Stimulated activated naive CD8-positive, alpha-beta T cell treated with anti-CD3 and anti-CD28 coated beads, Interleukin-15, Interleukin-2, amounts not matched to agents 100 ng/mL and 50 ng/mL, for 24 hours (primary cell): ENCODE measurements at regions not wholly inside any gene's neighbourhood (a gene's known extent, or its start where the extent isn't known, plus 50 kb on each side); places are given as distances from the start of the nearest gene placed in this dataset.

Source experiments
- H3K27ac Mint-ChIP-seq: one replicate; pipeline ENCODE4 v1.8.0; 2021; ENCODE audit warnings: mild to moderate bottlenecking, mixed read lengths
- H3K27me3 Mint-ChIP-seq: one replicate; pipeline ENCODE4 v1.8.0; 2021; ENCODE audit warnings: mixed read lengths
- H3K36me3 Mint-ChIP-seq: one replicate; pipeline ENCODE4 v1.8.0; 2021; ENCODE audit warnings: low read depth, mixed read lengths
- H3K4me1 Mint-ChIP-seq: one replicate; pipeline ENCODE4 v1.8.0; 2021; ENCODE audit warnings: low read depth, mixed read lengths
- H3K4me3 Mint-ChIP-seq: one replicate; pipeline ENCODE4 v1.8.0; 2021; ENCODE audit warnings: mild to moderate bottlenecking, mixed read lengths
- H3K9me3 Mint-ChIP-seq: one replicate; pipeline ENCODE4 v1.8.0; 2021; ENCODE audit warnings: mixed read lengths

DNA sequence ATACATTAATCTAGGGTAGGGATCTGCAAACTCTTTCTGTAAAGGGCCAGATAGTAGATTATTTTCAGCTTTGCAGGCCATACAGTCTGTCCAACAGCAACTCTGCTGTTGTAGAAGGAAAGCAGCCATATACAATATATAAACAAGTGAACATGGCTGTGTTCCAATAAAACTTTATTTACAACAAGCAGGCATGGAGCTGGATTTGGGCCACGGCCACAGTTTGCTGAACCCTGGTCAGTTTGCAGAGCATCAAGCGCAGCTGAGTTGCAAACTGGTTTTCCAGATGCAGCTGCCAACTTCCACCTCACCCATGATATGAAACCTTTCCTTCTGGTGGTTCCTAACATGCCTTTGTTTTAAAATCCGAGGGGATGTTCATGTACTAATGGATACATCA lies 310.4 kb upstream of the NFE2L3 start:
- no peaks in the 10 kb centered on the region for H3K9me3 Mint-ChIP-seq

DNA sequence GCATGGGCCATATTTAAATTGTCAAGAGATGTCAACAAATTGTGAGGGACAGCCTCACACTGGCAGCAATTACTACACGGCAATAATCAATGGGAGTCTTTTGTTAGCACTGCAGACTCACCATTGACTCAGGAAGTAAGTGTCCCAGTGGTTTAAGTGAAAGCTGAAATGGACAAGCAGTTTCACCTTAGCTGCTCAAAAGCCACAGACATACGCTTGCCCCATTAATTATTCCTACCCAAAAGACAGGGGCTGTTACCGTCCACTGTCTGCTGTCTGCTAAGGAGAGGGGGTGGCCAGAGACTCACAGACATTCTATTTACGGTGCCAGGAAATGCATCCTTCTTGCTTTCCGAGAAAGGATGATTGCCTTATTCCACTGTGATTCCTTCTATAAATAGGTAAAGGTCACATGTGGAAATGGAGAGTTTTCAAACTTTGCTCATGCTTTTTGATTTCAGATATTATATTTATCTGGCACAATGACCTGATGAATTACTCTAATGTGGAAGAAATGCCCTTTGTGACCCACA lies 309.7 kb upstream of the NFE2L3 start:
- Mint-ChIP-seq H3K27ac (no peak overlapping the region), H3K9me3 (no peaks in the 10 kb centered on the region), H3K4me3 (no peak overlapping the region), H3K36me3 (no peaks in the 10 kb centered on the region), H3K27me3 (peaks cover 51% of the 10 kb centered on the region), H3K4me1 (no peaks in the 10 kb centered on the region)

More for the DNA sequence above, 310.4 kb upstream of the NFE2L3 start:
- no peaks in the 10 kb centered on the region for H3K36me3 Mint-ChIP-seq
- no peak overlapping the region for H3K4me3 Mint-ChIP-seq
- no peaks in the 10 kb centered on the region for H3K4me1 Mint-ChIP-seq
- H3K27ac Mint-ChIP-seq = no peak overlapping the region
- H3K27me3 Mint-ChIP-seq = peaks cover 57% of the 10 kb centered on the region

DNA sequence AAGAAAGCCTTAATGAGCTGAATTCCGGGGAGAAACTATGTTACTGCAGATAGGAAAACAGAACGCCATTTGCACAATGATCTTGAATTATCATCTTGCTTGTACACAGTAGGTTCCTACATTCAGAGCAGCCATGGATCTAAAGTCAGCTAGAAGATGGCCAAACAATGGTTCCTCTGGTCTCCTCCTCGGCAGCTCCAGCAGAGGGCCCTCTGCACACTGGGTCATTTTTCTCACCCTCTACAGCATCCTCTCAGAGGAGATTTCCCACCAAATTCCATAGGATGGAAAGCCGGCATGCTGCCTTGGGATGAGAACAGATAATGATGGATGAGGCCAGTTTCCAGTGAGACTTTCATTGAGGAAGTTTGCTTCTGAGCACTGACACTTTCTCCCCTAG lies 308.5 kb upstream of the NFE2L3 start:
- H3K36me3 Mint-ChIP-seq = no peaks in the 10 kb centered on the region
- H3K9me3 Mint-ChIP-seq = no peaks in the 10 kb centered on the region
- peaks cover 54% of the 10 kb centered on the region for H3K27me3 Mint-ChIP-seq
- no peaks in the 10 kb centered on the region for H3K4me1 Mint-ChIP-seq
- no peak overlapping the region for H3K4me3 Mint-ChIP-seq
- no peak overlapping the region for H3K27ac Mint-ChIP-seq

DNA sequence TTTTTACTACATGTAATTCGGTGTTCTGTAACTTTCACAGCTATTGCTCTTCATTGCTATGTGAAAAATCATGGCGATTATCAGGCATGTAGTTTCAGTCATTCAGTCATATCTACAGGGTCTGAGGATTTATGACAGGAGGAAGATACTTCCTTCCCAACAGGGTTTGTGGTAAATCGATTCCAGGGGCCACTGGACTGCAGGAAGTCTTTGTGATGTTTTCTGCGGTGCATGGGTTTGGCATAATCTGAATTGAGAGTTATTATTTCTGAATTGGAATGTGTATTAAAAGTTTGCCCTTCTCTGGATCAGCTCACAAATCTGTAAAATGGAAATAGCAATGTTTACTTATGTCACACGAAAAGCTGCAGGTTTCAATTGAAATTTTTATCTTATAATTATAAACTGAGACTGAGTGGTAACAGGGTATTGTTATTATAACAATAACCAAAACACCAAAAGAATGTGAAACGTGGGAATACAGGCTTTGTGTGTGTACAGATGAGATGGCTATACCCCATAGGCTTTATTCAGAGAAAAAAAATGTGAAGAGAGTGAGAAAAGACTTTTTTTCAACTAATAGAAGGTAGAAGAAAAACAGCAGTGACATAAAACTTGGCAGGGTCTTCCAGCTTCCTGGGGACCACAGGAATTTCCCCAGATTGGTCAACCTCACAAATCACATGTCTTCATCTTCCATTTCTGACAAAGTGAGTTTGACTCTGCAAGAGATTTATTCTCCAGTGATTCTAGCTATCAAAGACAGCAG lies 307.7 kb upstream of the NFE2L3 start:
- H3K9me3 Mint-ChIP-seq = no peaks in the 10 kb centered on the region
- no peaks in the 10 kb centered on the region for H3K36me3 Mint-ChIP-seq
- H3K4me1 Mint-ChIP-seq = no peaks in the 10 kb centered on the region
- peaks cover 52% of the 10 kb centered on the region for H3K27me3 Mint-ChIP-seq
- no peak overlapping the region for H3K4me3 Mint-ChIP-seq
- H3K27ac Mint-ChIP-seq = no peak overlapping the region

DNA sequence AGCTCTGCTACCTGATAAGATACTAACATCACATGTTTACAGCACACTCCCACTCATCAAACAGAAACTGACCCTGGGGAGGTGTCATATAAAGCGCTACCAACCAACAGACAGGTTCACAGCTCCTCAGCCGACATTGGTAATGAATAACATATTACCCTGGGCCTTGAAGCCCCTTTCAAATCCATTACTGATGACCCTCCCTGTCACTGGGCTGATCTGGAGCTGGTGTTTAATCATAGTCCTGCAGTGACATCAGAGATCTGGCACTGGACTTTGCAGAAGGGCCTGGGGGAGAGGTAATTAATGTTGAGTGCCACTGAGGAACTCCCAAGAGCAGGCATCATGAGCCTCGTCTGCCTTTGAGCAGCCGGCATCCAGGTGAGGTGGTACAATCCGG lies 306.5 kb upstream of the NFE2L3 start:
- H3K27me3 Mint-ChIP-seq = peaks cover 62% of the 10 kb centered on the region
- H3K4me1 Mint-ChIP-seq = no peaks in the 10 kb centered on the region
- no peaks in the 10 kb centered on the region for H3K9me3 Mint-ChIP-seq
- H3K36me3 Mint-ChIP-seq = no peaks in the 10 kb centered on the region
- H3K27ac Mint-ChIP-seq = no peak overlapping the region
- H3K4me3 Mint-ChIP-seq = no peak overlapping the region

DNA sequence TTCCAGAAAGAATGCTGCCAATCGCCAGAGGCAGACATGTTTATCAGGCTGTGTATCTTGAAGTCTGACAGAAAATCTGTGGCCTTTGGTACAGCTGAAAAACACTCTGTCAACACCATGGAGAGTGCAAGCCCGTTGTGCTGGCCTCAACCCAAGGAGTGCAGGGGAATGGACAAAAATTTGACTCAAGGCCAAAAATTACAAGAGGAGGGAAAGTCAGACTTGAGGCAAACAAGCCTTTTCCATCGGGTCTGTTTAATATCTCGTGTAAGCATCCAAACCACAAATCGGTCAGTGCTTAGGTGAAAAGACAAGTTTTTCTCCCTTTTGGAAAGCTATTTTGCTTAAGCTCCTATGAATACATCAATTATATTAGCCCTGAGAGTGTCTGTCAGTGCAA lies 305.3 kb upstream of the NFE2L3 start:
- Mint-ChIP-seq H3K9me3 (no peaks in the 10 kb centered on the region), H3K27me3 (peaks cover 74% of the 10 kb centered on the region), H3K4me1 (peaks cover 4% of the 10 kb centered on the region), H3K4me3 (no peak overlapping the region), H3K36me3 (no peaks in the 10 kb centered on the region), H3K27ac (no peak overlapping the region)

DNA sequence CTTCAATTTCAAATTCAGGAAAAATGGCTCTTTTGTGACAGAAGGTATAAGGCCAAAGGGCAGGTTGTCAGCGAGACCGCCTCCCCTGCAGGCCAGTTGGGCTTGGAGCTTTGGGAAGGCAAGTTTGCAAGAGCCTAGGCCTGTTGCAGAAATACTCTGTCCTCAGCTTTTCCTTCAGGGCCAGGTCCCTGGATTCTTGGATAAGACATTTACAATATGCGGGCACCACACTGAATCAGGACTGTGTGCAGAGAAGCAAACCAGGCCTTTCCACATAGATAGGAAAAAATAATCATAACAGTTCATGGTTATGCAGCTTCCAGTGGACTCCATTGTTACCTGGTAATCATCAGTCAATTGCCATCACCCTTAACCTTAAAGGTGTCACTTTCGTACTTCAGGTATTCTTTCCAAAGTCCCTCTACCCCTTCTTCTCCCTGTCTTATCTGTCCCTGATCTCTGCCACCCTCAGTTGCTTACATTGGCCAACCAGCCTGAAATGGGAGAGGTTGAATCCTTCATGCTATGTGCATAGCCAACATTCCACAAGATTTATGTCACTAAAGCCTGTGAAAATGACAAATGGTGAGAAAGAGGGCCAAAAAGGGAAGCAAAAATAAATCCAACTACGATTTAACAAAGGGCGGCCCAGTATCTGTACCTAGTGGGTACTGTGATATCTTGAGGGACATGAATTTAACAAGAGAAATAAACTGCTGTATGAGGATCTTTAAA lies 304.5 kb upstream of the NFE2L3 start:
- no peaks in the 10 kb centered on the region for H3K36me3 Mint-ChIP-seq
- H3K4me3 Mint-ChIP-seq = no peak overlapping the region
- H3K4me1 Mint-ChIP-seq = peaks cover 7% of the 10 kb centered on the region
- peaks cover 77% of the 10 kb centered on the region for H3K27me3 Mint-ChIP-seq
- H3K27ac Mint-ChIP-seq = no peak overlapping the region
- no peaks in the 10 kb centered on the region for H3K9me3 Mint-ChIP-seq

DNA sequence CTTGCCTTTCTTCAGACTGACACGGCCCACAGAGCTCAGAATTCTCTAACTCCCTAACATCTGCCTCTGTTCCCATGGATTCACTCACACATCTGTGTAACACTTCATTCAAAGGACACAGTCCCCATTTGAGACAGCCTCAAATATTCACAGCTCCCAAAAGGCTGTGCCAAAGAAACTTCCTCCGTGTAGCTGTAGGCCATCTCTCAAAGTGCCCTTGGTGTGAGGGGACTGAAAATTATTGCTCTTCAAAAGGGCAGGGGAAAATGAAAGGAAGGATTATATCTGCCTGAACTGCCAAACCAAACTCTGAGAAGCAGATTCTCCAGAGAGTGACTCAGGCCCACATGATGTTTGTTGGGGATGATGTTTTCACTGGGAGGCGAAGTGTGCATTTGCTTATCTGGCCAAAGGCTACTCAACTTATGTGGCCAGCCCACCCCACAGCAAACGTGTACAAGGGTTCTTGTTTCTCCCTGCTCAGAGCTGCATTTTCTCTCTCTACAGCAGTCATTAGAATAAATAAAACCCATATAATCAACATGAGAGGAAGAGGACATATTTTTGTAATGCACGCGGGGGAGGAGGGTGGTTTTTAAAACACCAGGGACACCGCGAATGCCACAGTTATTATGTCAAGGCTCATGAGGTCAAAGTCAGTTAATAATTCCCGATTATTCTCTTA lies 302.4 kb upstream of the NFE2L3 start:
- H3K4me3 Mint-ChIP-seq = no peak overlapping the region
- no peaks in the 10 kb centered on the region for H3K36me3 Mint-ChIP-seq
- no peak overlapping the region for H3K27ac Mint-ChIP-seq
- peaks cover 76% of the 10 kb centered on the region for H3K27me3 Mint-ChIP-seq
- peaks cover 19% of the 10 kb centered on the region for H3K4me1 Mint-ChIP-seq
- no peaks in the 10 kb centered on the region for H3K9me3 Mint-ChIP-seq

DNA sequence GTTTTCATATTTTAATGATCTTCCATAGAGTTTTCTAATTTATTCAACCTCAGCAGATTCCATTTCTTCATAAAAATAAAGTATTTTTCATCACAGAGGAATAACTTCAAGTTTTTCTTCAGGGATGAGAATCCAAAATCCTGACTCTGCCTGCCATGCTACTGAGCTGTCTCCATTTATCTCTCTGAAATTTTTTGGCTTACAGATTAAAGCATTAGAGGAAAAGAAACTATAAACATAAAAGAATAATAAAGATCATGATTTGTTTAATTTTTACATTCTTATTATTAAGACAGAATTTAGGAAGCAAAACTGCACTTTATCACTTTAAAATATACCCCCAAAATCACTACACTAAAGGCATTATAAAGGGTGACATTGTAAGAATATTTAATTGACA lies 301.8 kb upstream of the NFE2L3 start:
- peaks cover 80% of the 10 kb centered on the region for H3K27me3 Mint-ChIP-seq
- no peaks in the 10 kb centered on the region for H3K9me3 Mint-ChIP-seq
- H3K36me3 Mint-ChIP-seq = no peaks in the 10 kb centered on the region
- H3K4me3 Mint-ChIP-seq = no peak overlapping the region
- peaks cover 22% of the 10 kb centered on the region for H3K4me1 Mint-ChIP-seq
- no peak overlapping the region for H3K27ac Mint-ChIP-seq

DNA sequence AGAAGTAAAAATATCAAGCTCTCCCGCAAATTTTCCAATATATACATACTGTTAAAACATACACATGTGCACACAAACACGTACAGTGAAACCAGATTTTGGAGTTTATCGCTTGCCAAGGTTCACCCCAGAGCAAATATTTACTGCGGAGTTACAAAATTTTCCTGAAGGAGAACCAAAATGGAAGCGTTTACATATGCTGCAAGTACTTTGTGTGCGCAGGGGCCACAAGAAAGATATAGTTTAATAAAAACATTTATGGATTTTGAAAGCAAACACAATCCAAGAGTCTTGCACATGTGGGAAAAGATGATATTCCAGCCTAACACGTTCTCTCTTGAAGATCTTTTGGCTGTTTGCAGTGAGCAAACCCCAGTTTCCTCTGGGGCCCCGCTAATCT lies 301.3 kb upstream of the NFE2L3 start:
- H3K36me3 Mint-ChIP-seq = no peaks in the 10 kb centered on the region
- no peak overlapping the region for H3K27ac Mint-ChIP-seq
- peaks cover 22% of the 10 kb centered on the region for H3K4me1 Mint-ChIP-seq
- H3K4me3 Mint-ChIP-seq = no peak overlapping the region
- H3K9me3 Mint-ChIP-seq = no peaks in the 10 kb centered on the region
- peaks cover 75% of the 10 kb centered on the region for H3K27me3 Mint-ChIP-seq

DNA sequence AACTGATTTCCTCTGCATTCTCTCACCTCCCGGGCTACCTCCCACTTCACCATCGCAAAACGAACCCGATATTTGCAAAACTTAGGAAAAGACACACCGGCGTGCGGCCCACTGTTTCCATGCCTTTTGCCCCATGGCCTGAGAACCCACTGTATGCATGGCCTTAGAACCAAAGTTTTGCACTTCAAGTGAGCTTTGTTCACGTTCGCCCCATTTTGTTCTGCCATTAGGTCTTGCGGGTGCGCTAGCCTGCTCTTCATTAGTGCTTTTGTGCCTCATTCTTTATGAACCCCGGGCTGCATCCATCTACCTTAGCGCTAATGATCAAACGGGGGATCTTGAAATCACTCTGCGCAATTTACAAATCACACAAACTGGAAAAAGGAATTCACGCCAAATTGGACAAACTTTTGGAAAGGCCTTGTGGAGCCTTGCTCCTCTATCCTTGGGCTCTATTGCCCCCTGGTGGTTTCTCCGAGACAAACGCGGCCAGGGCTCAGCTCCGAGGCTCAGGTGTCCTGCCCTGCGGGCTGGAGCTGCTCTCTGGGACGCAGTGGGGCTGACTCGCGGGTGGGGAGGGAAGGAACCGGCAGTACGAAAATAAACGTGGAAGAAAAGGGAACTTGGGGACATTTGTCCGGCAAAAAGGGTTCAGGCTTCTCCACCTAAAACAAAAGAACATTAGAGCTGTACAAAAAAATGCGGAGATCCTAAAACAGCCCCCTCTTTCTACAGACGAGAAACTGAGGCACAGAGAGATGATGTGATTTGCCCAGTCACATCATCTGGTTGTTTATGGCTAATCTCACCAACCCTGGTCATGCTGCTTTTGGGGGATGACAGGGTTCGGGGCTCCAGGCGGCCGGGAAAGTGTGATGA lies 300.4 kb upstream of the NFE2L3 start:
- Mint-ChIP-seq H3K4me3 (peak overlapping the region; percentile 69), H3K27ac (peak overlapping the region; percentile 59), H3K36me3 (no peaks in the 10 kb centered on the region), H3K27me3 (peaks cover 66% of the 10 kb centered on the region), H3K9me3 (no peaks in the 10 kb centered on the region), H3K4me1 (peaks cover 22% of the 10 kb centered on the region)

DNA sequence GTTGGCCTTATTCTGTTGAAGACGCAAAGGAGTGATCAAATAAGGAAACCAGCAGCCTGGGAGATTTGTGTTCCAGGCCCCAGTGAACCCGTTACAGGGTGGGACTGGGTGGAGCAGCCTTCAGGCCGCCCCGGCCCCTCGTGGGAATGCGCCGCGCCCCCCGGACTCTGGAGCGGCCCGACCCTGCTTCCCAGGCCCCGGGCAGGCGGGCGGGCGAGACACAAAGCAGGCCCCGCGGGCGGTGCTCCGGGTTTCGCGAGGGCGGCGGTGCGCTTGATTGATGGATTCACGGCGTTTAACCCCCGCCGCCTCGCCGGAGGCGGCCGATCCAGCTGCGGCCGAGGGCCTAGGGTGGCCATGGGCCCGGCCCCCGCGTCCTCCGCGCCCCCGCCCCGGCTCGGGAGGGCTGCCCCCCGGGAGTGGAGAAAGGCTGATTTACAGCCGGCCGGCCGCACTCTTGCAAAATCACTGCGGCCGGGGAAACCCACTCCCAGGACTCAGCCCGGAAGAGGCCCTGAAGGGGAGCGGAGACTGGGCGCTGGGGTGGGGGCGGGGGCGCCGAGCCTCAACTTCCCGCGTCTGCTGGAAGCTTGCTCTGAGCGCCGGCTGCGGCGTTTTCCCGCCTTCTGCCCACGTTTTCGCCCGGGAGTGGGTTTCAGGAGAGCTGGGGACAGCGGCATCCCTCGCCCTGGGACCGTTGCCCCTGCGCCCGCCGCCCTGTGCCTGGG lies 299.6 kb upstream of the NFE2L3 start:
- H3K4me3 Mint-ChIP-seq = peak overlapping the region; percentile 69
- no peaks in the 10 kb centered on the region for H3K9me3 Mint-ChIP-seq
- peaks cover 65% of the 10 kb centered on the region for H3K27me3 Mint-ChIP-seq
- no peak overlapping the region for H3K27ac Mint-ChIP-seq
- peaks cover 22% of the 10 kb centered on the region for H3K4me1 Mint-ChIP-seq
- H3K36me3 Mint-ChIP-seq = no peaks in the 10 kb centered on the region

DNA sequence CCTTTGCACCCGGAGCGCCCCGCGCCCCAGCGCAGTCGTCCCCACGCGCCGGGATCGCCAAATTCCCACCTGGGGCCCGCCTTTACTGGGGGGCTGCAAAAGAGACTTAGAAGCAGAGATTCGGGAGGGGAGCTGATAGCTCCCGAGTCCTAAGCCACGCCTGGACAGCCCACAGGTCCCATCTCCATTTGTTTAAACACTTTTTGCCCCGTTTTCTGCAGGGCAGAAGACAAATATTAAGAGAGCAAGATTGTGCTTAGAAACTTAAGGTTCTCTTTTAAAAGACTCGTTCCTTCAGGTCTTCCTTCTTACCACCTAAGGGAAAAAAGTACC lies 299.1 kb upstream of the NFE2L3 start:
- Mint-ChIP-seq H3K27me3 (peaks cover 61% of the 10 kb centered on the region), H3K27ac (no peak overlapping the region), H3K9me3 (no peaks in the 10 kb centered on the region), H3K36me3 (no peaks in the 10 kb centered on the region), H3K4me3 (peak overlapping the region; percentile 28), H3K4me1 (peaks cover 22% of the 10 kb centered on the region)

DNA sequence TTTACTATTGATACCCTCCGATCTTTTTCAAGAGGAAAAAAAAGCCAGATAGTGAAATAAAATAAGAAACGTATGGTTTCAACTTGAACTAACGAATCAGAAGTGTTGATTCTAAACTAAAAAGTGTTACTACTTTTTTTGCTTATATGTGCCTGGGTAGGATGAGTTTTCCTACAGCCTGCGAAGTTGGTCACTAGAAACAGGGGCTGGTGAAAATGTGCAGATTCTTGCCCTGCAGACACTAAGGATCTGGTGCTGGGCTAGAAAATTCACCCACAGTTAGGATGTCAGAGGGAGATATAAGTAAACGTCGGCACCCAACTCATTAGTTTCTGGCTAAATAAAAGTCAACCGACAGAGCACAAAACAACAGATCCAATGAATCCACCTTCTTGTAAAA lies 298.7 kb upstream of the NFE2L3 start:
- no peaks in the 10 kb centered on the region for H3K36me3 Mint-ChIP-seq
- peaks cover 22% of the 10 kb centered on the region for H3K4me1 Mint-ChIP-seq
- no peak overlapping the region for H3K27ac Mint-ChIP-seq
- no peaks in the 10 kb centered on the region for H3K9me3 Mint-ChIP-seq
- H3K4me3 Mint-ChIP-seq = peak overlapping the region; percentile 28
- peaks cover 56% of the 10 kb centered on the region for H3K27me3 Mint-ChIP-seq
